ENCODE measurements at regions not wholly inside any gene's neighbourhood (a gene's known extent, or its start where the extent isn't known, plus 50 kb on each side); places are given as distances from the start of the nearest gene placed in this dataset.
"Not testable (repeated sequence)": the region's sequence is repeated elsewhere in the genome, so short reads cannot be mapped to it uniquely, and the experiment has no call there.

DNA sequence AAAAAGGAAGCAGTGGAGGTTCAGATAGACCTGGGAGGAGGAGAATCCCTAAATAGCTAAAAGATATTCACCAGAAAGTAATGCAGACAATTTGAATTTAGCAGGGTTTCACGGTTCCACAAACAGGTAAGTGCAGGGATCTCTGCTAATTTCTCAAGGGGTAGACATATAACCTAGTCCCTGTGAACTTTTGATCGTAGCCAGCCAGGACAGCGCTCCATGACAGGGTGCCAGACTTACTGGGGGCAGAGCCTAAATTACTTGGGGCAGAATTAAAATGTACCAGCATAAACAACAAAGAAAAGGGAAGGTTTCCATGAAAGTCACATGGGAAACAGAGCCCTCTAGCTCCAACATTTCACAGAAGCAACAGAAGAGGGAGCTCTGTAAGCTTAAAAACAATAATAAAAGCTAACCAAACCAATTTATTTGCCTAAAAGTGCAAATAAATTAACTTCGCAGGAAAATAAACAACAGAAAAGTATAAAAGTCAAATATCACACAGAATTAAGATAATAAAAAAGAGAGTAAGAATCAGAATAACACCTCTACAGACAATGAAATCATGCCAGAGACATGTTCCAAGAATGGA lies 198.3 kb downstream of the DUSP10 start:
- Mint-ChIP-seq H3K36me3 (ENCODE audit: low read depth, unreplicated experiment) (no peaks in the 10 kb centered on the region), H3K4me1 (ENCODE audit: low read depth, unreplicated experiment) (no peaks in the 10 kb centered on the region), H3K27ac (ENCODE audit: unreplicated experiment) (peak overlapping the region; percentile 29), H3K27me3 (ENCODE audit: low read depth, unreplicated experiment) (no peaks in the 10 kb centered on the region), H3K9me3 (ENCODE audit: unreplicated experiment) (no peaks in the 10 kb centered on the region), H3K4me3 (ENCODE audit: unreplicated experiment) (no peak overlapping the region)
- Histone ChIP-seq H3K4me1 (ENCODE audit: insufficient read depth, low read length) (no peaks in the 10 kb centered on the region), H3K36me3 (ENCODE audit: insufficient read depth, low read length) (no peaks in the 10 kb centered on the region), H3K79me2 (ENCODE audit: insufficient read depth, low read length) (no peaks in the 10 kb centered on the region), H2AFZ (ENCODE audit: low read depth, low read length) (no peak overlapping the region), H3K4me2 (ENCODE audit: low read length) (no peak overlapping the region), H4K20me1 (ENCODE audit: insufficient read depth, low read length) (no peaks in the 10 kb centered on the region), H3K4me3 (ENCODE audit: insufficient read depth, low read depth, low read length) (no peak overlapping the region), H3K27me3 (ENCODE audit: insufficient read depth, low read length) (no peaks in the 10 kb centered on the region), H3K9ac (ENCODE audit: low read length) (no peak overlapping the region), H3K27ac (ENCODE audit: low read depth, low read length) (no peak overlapping the region), H3K9me3 (ENCODE audit: insufficient read depth, low read depth, low read length) (no peaks in the 10 kb centered on the region)
- no peak for TF ChIP-seq EZH2 (IDR thresholded peaks at IDR 0.05; ENCODE audit: insufficient read depth, low read length)
- TF ChIP-seq, protein P1, sequence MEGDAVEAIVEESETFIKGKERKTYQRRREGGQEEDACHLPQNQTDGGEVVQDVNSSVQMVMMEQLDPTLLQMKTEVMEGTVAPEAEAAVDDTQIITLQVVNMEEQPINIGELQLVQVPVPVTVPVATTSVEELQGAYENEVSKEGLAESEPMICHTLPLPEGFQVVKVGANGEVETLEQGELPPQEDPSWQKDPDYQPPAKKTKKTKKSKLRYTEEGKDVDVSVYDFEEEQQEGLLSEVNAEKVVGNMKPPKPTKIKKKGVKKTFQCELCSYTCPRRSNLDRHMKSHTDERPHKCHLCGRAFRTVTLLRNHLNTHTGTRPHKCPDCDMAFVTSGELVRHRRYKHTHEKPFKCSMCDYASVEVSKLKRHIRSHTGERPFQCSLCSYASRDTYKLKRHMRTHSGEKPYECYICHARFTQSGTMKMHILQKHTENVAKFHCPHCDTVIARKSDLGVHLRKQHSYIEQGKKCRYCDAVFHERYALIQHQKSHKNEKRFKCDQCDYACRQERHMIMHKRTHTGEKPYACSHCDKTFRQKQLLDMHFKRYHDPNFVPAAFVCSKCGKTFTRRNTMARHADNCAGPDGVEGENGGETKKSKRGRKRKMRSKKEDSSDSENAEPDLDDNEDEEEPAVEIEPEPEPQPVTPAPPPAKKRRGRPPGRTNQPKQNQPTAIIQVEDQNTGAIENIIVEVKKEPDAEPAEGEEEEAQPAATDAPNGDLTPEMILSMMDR (IDR thresholded peaks at IDR 0.05; ENCODE audit: insufficient read depth, low read depth, low read length): peak; percentile 45
- FAIRE-seq: peak; percentile 52
- peak; percentile 9 for DNase-seq (ENCODE audit: low read depth)

DNA sequence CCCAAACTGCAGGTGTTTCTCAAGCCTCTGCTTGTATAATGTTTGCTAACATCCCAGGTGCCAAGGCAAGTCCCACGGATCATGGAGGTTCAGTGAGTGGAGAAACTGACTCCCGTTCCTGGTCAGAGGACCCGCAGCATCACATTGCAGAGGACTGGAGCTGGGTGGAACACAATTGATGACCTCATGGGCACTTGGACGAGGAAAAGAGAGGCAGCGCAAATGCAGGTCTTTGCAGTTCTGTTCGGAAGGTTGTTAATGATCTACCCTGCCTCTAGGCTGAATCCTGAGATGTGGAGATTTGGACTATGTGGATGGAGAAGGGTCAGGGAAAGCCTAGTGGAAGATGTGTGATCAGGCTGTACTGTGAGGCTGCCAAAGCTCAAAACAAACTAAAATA lies 192.9 kb downstream of the DUSP10 start:
- Histone ChIP-seq H3K79me2 (ENCODE audit: insufficient read depth, low read length) (no peaks in the 10 kb centered on the region), H3K4me1 (ENCODE audit: insufficient read depth, low read length) (no peaks in the 10 kb centered on the region), H3K27me3 (ENCODE audit: insufficient read depth, low read length) (no peaks in the 10 kb centered on the region), H3K9ac (ENCODE audit: low read length) (no peak overlapping the region), H4K20me1 (ENCODE audit: insufficient read depth, low read length) (no peaks in the 10 kb centered on the region), H3K36me3 (ENCODE audit: insufficient read depth, low read length) (no peaks in the 10 kb centered on the region), H3K9me3 (ENCODE audit: insufficient read depth, low read depth, low read length) (no peaks in the 10 kb centered on the region), H2AFZ (ENCODE audit: low read depth, low read length) (no peak overlapping the region), H3K27ac (ENCODE audit: low read depth, low read length) (no peak overlapping the region), H3K4me3 (ENCODE audit: insufficient read depth, low read depth, low read length) (no peak overlapping the region), H3K4me2 (ENCODE audit: low read length) (no peak overlapping the region)
- H3K9me3 Mint-ChIP-seq (ENCODE audit: unreplicated experiment): no peaks in the 10 kb centered on the region
- no peak for TF ChIP-seq EZH2 (IDR thresholded peaks at IDR 0.05; ENCODE audit: insufficient read depth, low read length)
- TF ChIP-seq, protein P1 (IDR thresholded peaks at IDR 0.05; ENCODE audit: insufficient read depth, low read depth, low read length): no peak
- H3K36me3 Mint-ChIP-seq (ENCODE audit: low read depth, unreplicated experiment): no peaks in the 10 kb centered on the region
- no peaks in the 10 kb centered on the region for H3K4me1 Mint-ChIP-seq (ENCODE audit: low read depth, unreplicated experiment)
- H3K27me3 Mint-ChIP-seq (ENCODE audit: low read depth, unreplicated experiment): no peaks in the 10 kb centered on the region
- H3K27ac Mint-ChIP-seq (ENCODE audit: unreplicated experiment): no peak overlapping the region
- no peak overlapping the region for H3K4me3 Mint-ChIP-seq (ENCODE audit: unreplicated experiment)
- FAIRE-seq (no peak), DNase-seq (ENCODE audit: low read depth) (no peak)

DNA sequence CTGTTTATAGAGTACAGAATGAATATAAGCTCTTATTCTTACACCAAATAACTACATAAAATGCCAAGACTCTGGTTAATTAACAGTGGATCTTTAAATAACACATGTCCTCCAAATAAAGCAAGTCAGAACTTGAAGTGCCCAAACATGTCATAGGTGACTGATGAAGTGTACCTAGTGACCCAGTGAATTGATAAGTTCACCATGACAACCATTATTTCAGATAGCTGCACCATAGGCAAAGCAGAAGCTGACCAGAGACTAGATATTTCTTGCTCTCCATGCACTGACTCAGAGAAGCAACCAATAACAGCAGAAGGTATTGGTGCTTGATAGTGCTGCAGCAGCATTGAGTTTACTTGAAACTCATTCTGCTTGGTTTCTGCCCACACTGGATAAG lies 192.1 kb downstream of the DUSP10 start:
- TF ChIP-seq, protein P1 (IDR thresholded peaks at IDR 0.05; ENCODE audit: insufficient read depth, low read depth, low read length): no peak
- TF ChIP-seq EZH2 (IDR thresholded peaks at IDR 0.05; ENCODE audit: insufficient read depth, low read length): no peak
- H3K27ac Mint-ChIP-seq (ENCODE audit: unreplicated experiment): no peak overlapping the region

DNA sequence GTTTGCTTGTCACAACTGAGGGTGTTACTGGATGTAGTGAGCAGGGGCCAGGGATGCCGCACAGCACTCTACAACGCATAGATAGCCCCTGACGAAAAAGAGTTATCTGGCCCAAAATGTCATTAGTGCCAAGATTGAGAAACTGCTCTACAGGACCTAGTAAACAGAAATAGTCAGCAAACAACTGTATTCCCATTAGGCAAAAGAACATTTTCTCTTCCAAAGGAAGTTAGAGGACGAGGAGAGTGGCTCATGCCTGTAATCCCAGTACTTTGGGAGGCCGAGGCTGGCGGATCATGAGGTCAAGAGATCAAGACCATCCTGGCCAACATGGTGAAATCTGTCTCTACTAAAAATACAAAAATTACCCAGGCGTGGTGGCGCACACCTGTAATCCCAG lies 189.1 kb downstream of the DUSP10 start:
- H3K79me2 ChIP-seq (ENCODE audit: insufficient read depth, low read length); FAIRE-seq; H3K36me3 Mint-ChIP-seq (ENCODE audit: low read depth, unreplicated experiment); DNase-seq (ENCODE audit: low read depth); H3K4me1 ChIP-seq (ENCODE audit: insufficient read depth, low read length); H3K27ac Mint-ChIP-seq (ENCODE audit: unreplicated experiment); H3K9me3 ChIP-seq (ENCODE audit: insufficient read depth, low read depth, low read length); H3K27ac ChIP-seq (ENCODE audit: low read depth, low read length); H3K27me3 Mint-ChIP-seq (ENCODE audit: low read depth, unreplicated experiment); H3K36me3 ChIP-seq (ENCODE audit: insufficient read depth, low read length); H3K4me3 Mint-ChIP-seq (ENCODE audit: unreplicated experiment); H4K20me1 ChIP-seq (ENCODE audit: insufficient read depth, low read length); H2AFZ ChIP-seq (ENCODE audit: low read depth, low read length); H3K4me2 ChIP-seq (ENCODE audit: low read length); H3K9ac ChIP-seq (ENCODE audit: low read length); H3K4me1 Mint-ChIP-seq (ENCODE audit: low read depth, unreplicated experiment); H3K4me3 ChIP-seq (ENCODE audit: insufficient read depth, low read depth, low read length); H3K27me3 ChIP-seq (ENCODE audit: insufficient read depth, low read length); H3K9me3 Mint-ChIP-seq (ENCODE audit: unreplicated experiment): not testable (repeated sequence)

More for the DNA sequence above, 192.1 kb downstream of the DUSP10 start:
- Mint-ChIP-seq H3K9me3 (ENCODE audit: unreplicated experiment) (no peaks in the 10 kb centered on the region), H3K4me3 (ENCODE audit: unreplicated experiment) (no peak overlapping the region), H3K36me3 (ENCODE audit: low read depth, unreplicated experiment) (no peaks in the 10 kb centered on the region), H3K4me1 (ENCODE audit: low read depth, unreplicated experiment) (no peaks in the 10 kb centered on the region), H3K27me3 (ENCODE audit: low read depth, unreplicated experiment) (no peaks in the 10 kb centered on the region)
- no peak overlapping the region for H3K4me3 ChIP-seq (ENCODE audit: insufficient read depth, low read depth, low read length)
- H3K79me2 ChIP-seq (ENCODE audit: insufficient read depth, low read length): no peaks in the 10 kb centered on the region
- H3K9me3 ChIP-seq (ENCODE audit: insufficient read depth, low read depth, low read length): no peaks in the 10 kb centered on the region
- no peaks in the 10 kb centered on the region for H3K27me3 ChIP-seq (ENCODE audit: insufficient read depth, low read length)
- H4K20me1 ChIP-seq (ENCODE audit: insufficient read depth, low read length): no peaks in the 10 kb centered on the region
- DNase-seq (ENCODE audit: low read depth) (no peak), FAIRE-seq (no peak)
- no peaks in the 10 kb centered on the region for H3K36me3 ChIP-seq (ENCODE audit: insufficient read depth, low read length)
- H2AFZ ChIP-seq (ENCODE audit: low read depth, low read length): no peak overlapping the region
- no peak overlapping the region for H3K27ac ChIP-seq (ENCODE audit: low read depth, low read length)
- H3K9ac ChIP-seq (ENCODE audit: low read length): no peak overlapping the region
- H3K4me2 ChIP-seq (ENCODE audit: low read length): no peak overlapping the region
- H3K4me1 ChIP-seq (ENCODE audit: insufficient read depth, low read length): no peaks in the 10 kb centered on the region

All from astrocyte (in vitro differentiated cells and primary cell).